Tibial artery (tissue), 4 donors: ENCODE measurements at regions not wholly inside any gene's neighbourhood (a gene's known extent, or its start where the extent isn't known, plus 50 kb on each side); places are given as distances from the start of the nearest gene placed in this dataset.

ENCODE experiments used
- DNase-seq, 2 donors: peaks; one replicate each; pipeline ENCODE4 v3.0.0-alpha.2; 2019
- H3K27ac ChIP-seq, 2 donors: fragments of 200-600 bp; sonication (generic) in 1 of 2; 1 replicate in 1 of 2; 2 replicates in 1 of 2; pipeline ENCODE4 v1.5.1; 2018 to 2019; ENCODE audit warnings: mild to moderate bottlenecking in 1 of 2
- H3K27me3 ChIP-seq, 2 donors: fragments of 200-600 bp; sonication (generic) in 1 of 2; one replicate each; pipeline versions ENCODE4 v1.5.1 to v1.6.0; 2016 to 2019
- H3K36me3 ChIP-seq, 3 donors: fragments of 200-600 bp; sonication (generic) in 2 of 3; one replicate each; pipeline ENCODE4 v1.5.1; 2016 to 2019; ENCODE audit warnings: mild to moderate bottlenecking in 2 of 3
- H3K4me1 ChIP-seq, 4 donors: fragments of 200-600 bp; sonication (generic) in 2 of 4; 1 replicate in 3 of 4; 2 replicates in 1 of 4; pipeline ENCODE4 v1.5.1; 2016 to 2019
- H3K4me3 ChIP-seq, 2 donors: fragments of 200-600 bp; sonication (generic) in 1 of 2; 1 replicate in 1 of 2; 2 replicates in 1 of 2; pipeline ENCODE4 v1.5.1; 2018 to 2019; ENCODE audit warnings: mild to moderate bottlenecking in 2 of 2
- H3K9me3 ChIP-seq, 3 donors: fragments of 200-600 bp; sonication (generic) in 1 of 3; one replicate each; pipeline ENCODE4 v1.5.1; 2016 to 2019
- intact Hi-C: fragments of 100-400 bp; cut with DNase I; formaldehyde crosslinking; loops from one replicate; pipeline ENCODE4 v1.15.0; 2023; ENCODE audit warnings: low total_unique reads
- TF ChIP-seq, protein P1 (sequence below), 2 experiments: fragments of 200-600 bp in 1 of 2; fragments of 450-650 bp in 1 of 2; IDR thresholded peaks; one replicate each; pipeline ENCODE4 v1.5.1; 2017 to 2019; ENCODE audit warnings: antibody characterized with exemption in 2 of 2, mild to moderate bottlenecking in 1 of 2, moderate library complexity in 1 of 2

DNA sequence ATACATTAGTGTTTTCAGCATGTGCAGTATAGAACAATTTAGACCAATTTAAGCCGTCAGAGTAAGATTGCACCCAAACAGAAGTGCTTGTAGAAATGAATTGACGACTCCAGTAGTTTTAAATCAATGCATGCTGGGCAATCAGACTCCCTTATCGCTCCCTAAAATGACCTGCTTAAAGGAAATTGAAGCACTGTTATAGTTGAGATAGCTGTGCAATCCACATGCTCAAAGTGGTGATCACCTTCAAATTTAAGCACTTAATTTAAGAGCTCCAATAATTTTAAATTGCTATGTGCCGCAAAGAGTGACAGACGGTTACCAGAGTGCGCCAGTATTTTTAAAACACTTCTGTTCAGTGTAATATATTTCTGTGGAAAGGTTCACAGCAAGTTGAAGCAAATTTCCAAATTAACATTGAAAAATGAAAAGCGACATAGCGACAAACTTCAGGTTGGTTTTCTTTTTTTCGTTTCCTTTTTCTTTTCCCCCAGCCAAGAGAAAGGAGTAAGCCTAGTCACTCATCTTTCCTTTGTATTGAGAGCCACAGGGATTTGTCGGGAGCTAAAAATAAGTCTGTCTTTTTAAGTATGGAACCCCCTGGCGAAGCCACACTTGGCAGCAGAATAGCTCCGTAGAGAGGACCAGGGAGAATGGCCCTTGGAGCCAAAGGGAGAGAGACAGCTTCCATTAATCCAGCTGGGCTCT, 436.4 kb upstream of the RBMS3 start:
- Histone ChIP-seq H3K27me3 (no peaks in the 10 kb centered on the region), H3K4me3 (no peak overlapping the region), H3K36me3 (no peaks in the 10 kb centered on the region), H3K4me1 (no peaks in the 10 kb centered on the region), H3K9me3 (no peaks in the 10 kb centered on the region), H3K27ac (no peak overlapping the region)
- no peak for DNase-seq
- intact Hi-C loops = no loop called here
- TF ChIP-seq, protein P1, sequence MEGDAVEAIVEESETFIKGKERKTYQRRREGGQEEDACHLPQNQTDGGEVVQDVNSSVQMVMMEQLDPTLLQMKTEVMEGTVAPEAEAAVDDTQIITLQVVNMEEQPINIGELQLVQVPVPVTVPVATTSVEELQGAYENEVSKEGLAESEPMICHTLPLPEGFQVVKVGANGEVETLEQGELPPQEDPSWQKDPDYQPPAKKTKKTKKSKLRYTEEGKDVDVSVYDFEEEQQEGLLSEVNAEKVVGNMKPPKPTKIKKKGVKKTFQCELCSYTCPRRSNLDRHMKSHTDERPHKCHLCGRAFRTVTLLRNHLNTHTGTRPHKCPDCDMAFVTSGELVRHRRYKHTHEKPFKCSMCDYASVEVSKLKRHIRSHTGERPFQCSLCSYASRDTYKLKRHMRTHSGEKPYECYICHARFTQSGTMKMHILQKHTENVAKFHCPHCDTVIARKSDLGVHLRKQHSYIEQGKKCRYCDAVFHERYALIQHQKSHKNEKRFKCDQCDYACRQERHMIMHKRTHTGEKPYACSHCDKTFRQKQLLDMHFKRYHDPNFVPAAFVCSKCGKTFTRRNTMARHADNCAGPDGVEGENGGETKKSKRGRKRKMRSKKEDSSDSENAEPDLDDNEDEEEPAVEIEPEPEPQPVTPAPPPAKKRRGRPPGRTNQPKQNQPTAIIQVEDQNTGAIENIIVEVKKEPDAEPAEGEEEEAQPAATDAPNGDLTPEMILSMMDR (IDR thresholded peaks at IDR 0.05) = no peak

DNA sequence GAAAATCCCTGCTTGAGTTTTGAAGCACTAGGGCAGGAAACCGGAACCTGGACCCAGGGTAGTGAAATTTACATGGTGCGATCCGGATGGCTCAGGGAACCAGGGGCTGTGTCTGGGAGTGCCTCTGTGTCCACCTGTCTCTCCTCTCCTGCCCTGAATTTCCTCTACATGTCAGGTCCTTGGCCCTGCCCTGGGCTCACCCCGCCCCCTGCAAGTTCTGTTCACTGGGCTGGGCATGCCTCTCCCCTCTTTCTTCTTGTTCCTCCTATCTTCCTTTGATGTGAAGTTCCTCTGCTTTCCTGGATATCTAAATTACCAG, 435.9 kb upstream of the RBMS3 start:
- TF ChIP-seq, protein P1 (IDR thresholded peaks at IDR 0.05) = no peak
- intact Hi-C loops = no loop called here
- no peak for DNase-seq

DNA sequence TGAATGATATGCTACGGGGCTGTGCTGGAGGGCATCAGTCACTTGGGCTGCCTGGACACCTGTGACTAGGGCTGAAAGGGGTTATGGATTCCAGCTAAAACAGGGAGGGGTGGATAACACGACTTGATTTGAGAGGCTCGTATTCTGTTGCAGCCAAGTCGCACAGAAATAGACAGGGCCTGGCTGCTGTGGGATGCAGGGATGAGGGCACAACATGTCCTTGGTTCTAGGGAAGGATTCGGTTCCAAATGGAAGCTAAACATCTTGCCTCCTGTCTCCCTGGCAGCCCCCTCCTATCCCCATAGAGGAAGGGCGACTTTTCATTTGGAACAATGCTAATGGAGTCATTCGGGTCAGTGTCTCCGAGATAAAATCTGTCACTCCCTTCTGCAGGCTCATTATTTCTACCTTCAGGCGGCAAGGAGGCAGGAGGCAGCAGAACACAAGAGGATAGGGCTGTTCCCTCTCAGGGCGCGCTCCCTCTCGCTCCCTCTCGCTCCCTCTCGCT, 433.8 kb upstream of the RBMS3 start:
- intact Hi-C loops = no loop called here
- TF ChIP-seq, protein P1 (IDR thresholded peaks at IDR 0.05) = no peak
- Histone ChIP-seq H3K27ac (no peak overlapping the region), H3K4me3 (no peak overlapping the region), H3K27me3 (no peaks in the 10 kb centered on the region), H3K4me1 (no peaks in the 10 kb centered on the region), H3K9me3 (no peaks in the 10 kb centered on the region), H3K36me3 (no peaks in the 10 kb centered on the region)
- DNase-seq = no peak

More for the DNA sequence above, 435.9 kb upstream of the RBMS3 start:
- H3K27ac ChIP-seq = no peak overlapping the region
- H3K4me1 ChIP-seq = no peaks in the 10 kb centered on the region
- H3K27me3 ChIP-seq = no peaks in the 10 kb centered on the region
- no peaks in the 10 kb centered on the region for H3K36me3 ChIP-seq
- no peaks in the 10 kb centered on the region for H3K9me3 ChIP-seq
- no peak overlapping the region for H3K4me3 ChIP-seq

DNA sequence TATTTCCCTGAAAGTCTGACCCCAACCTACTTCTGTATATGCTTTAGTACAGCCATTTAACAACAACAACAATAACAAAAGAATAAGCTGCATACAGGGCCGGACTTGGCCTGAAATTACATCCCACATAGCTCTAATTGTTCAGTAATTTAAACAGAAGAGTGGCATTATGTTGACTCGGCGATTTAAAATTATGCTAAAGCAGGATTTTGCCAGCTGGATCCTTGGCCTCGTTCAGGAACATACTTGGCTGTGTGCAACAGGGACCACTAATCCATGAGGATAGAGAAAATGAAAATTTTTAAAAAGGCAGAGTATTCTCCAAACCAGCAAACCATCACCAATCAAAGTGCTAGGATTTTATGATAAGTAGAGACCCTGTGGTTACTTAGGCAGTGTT, 433.1 kb upstream of the RBMS3 start:
- Histone ChIP-seq H3K27me3 (no peaks in the 10 kb centered on the region), H3K4me1 (no peaks in the 10 kb centered on the region), H3K9me3 (no peaks in the 10 kb centered on the region), H3K36me3 (no peaks in the 10 kb centered on the region), H3K27ac (no peak overlapping the region), H3K4me3 (no peak overlapping the region)
- TF ChIP-seq, protein P1 (IDR thresholded peaks at IDR 0.05) = no peak
- intact Hi-C loops = no loop called here
- DNase-seq = no peak

DNA sequence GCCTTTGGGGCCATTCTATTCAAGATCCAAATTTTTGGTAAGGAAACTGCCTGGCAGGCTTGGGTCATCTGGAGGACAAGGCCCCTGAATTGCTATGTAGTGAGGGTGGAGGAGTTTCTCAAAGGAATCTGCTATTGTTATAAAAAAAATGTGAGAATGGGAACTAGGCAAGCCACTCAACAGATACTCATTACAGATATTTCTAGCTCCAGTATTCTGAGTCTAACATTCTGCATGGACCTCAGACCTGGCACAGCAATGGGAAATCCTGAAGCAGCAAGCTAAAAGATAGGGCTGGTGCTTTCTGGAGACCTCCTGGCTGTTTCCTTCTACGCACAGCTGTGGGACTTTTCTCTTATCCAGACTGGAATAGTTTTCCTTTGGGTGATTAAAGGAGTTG, 430.7 kb upstream of the RBMS3 start:
- DNase-seq = no peak
- no peaks in the 10 kb centered on the region for H3K4me1 ChIP-seq
- intact Hi-C loops = no loop called here

More for the DNA sequence above, 430.7 kb upstream of the RBMS3 start:
- Histone ChIP-seq H3K4me3 (no peak overlapping the region), H3K27ac (no peak overlapping the region), H3K27me3 (no peaks in the 10 kb centered on the region), H3K36me3 (no peaks in the 10 kb centered on the region), H3K9me3 (no peaks in the 10 kb centered on the region)
- TF ChIP-seq, protein P1 (IDR thresholded peaks at IDR 0.05) = no peak
